ENCODE measurements at regions not wholly inside any gene's neighbourhood (a gene's known extent, or its start where the extent isn't known, plus 50 kb on each side); places are given as distances from the start of the nearest gene placed in this dataset.

DNA sequence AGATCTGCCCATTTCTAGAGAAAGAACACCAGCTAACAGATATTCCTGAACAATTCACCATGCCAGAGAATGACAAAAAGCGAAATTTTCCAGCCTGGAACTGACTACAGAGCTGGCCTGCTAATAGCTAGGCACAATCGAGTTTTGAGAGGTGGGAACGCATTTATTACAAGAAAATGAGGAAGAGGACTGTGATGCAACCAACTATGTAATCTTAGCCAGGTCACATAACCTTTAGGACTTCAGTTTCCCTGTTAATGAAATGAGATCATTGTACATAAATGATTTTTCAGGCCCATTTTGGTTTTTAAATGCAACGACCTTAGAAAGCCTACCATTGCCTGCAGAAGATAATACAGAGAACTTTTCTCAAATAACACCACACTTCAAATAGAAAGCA is 72.1 kb upstream of the SETMAR start:
- TF ChIP-seq, protein P1, sequence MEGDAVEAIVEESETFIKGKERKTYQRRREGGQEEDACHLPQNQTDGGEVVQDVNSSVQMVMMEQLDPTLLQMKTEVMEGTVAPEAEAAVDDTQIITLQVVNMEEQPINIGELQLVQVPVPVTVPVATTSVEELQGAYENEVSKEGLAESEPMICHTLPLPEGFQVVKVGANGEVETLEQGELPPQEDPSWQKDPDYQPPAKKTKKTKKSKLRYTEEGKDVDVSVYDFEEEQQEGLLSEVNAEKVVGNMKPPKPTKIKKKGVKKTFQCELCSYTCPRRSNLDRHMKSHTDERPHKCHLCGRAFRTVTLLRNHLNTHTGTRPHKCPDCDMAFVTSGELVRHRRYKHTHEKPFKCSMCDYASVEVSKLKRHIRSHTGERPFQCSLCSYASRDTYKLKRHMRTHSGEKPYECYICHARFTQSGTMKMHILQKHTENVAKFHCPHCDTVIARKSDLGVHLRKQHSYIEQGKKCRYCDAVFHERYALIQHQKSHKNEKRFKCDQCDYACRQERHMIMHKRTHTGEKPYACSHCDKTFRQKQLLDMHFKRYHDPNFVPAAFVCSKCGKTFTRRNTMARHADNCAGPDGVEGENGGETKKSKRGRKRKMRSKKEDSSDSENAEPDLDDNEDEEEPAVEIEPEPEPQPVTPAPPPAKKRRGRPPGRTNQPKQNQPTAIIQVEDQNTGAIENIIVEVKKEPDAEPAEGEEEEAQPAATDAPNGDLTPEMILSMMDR (IDR thresholded peaks at IDR 0.05): no peak
- no peak for TF ChIP-seq POLR2A (IDR thresholded peaks at IDR 0.05)

Data from heart left ventricle (tissue), 13 donors.